ENCODE measurements at regions not wholly inside any gene's neighbourhood (a gene's known extent, or its start where the extent isn't known, plus 50 kb on each side); places are given as distances from the start of the nearest gene placed in this dataset.

DNA sequence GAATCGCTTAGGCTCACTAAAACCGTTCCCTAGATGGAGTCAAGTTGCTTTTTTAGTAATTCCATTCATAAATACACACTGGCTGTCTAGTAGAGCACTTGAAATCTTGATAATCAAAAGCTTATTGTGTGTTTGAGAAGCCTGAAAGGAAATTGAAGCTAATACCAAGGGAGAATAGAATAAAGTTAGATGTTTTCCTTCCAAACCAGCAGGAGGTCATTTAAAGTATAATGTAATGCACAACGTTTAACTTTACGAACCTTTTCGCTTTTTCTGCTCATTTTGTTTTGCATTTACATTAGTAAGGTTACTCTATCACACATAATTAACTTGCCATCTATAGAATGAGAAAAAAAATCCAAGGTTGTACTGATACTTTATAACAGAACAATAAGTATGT lies 440.9 kb downstream of the NKX6-1 start:
- no peak for TF ChIP-seq TARDBP (IDR thresholded peaks at IDR 0.05)
- no peak for TF ChIP-seq FOXK2 (IDR thresholded peaks at IDR 0.05)
- no peak for TF ChIP-seq BHLHE40 (IDR thresholded peaks at IDR 0.05; ENCODE audit: borderline replicate concordance)
- no peak for TF ChIP-seq PKNOX1 (IDR thresholded peaks at IDR 0.05)
- TF ChIP-seq HDGF (IDR thresholded peaks at IDR 0.05; ENCODE audit: borderline replicate concordance): no peak
- no peak for TF ChIP-seq FOXA1 (IDR thresholded peaks at IDR 0.05)
- DNase-seq (ENCODE audit: extremely low spot score): no peak
- ChIA-PET CTCF (no interaction called here), POLR2A (no interaction called here)

- ChIA-PET CTCF (no interaction called here), POLR2A (no interaction called here)
- no peak for DNase-seq (ENCODE audit: extremely low spot score)
- TF ChIP-seq LEF1 (IDR thresholded peaks at IDR 0.05; ENCODE audit: borderline replicate concordance): no peak
- TF ChIP-seq NFRKB (IDR thresholded peaks at IDR 0.05): no peak
- no peak for TF ChIP-seq PKNOX1 (IDR thresholded peaks at IDR 0.05)
- no peak for TF ChIP-seq CTBP1 (IDR thresholded peaks at IDR 0.05; ENCODE audit: borderline replicate concordance)
These were observed 447.5 kb downstream of the NKX6-1 start for GRCh38 chr4:84051639-84052038.

DNA sequence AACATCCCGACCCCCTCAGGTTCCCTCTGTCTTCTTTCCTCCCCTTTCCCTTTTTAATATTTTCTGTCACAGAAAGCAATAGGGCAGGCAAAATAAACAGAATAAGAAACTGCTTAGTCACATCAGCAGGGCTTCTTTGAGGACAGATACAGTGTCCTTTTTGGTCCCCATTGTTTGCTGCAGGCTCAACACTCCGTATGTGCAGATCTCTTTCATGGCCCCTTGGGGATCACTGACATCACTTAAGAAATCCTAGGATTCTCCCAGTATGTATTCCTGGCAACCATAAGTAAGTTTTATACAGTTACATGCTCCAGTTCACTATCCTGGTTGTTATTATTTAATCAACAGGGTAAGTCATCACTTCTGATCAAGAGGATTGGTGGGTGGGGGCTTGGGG lies 448.0 kb downstream of the NKX6-1 start:
- CTCF ChIA-PET: no interaction called here
- POLR2A ChIA-PET: no interaction called here
- TF ChIP-seq NFRKB (IDR thresholded peaks at IDR 0.05) (no peak), BHLHE40 (IDR thresholded peaks at IDR 0.05; ENCODE audit: borderline replicate concordance) (no peak), CTBP1 (IDR thresholded peaks at IDR 0.05; ENCODE audit: borderline replicate concordance) (no peak), HDGF (IDR thresholded peaks at IDR 0.05; ENCODE audit: borderline replicate concordance) (no peak), TARDBP (IDR thresholded peaks at IDR 0.05) (no peak), LEF1 (IDR thresholded peaks at IDR 0.05; ENCODE audit: borderline replicate concordance) (no peak), ZNF384 (IDR thresholded peaks at IDR 0.05) (no peak), FOXM1 (IDR thresholded peaks at IDR 0.05; ENCODE audit: borderline replicate concordance) (no peak), ARNT (IDR thresholded peaks at IDR 0.05) (no peak), SP1 (IDR thresholded peaks at IDR 0.05) (no peak), FOXA1 (IDR thresholded peaks at IDR 0.05) (no peak), FOXK2 (IDR thresholded peaks at IDR 0.05) (no peak), L3MBTL2 (conservative IDR thresholded peaks at IDR 0.05) (no peak), SUZ12 (IDR thresholded peaks at IDR 0.05) (no peak), PKNOX1 (IDR thresholded peaks at IDR 0.05) (no peak)
- DNase-seq (ENCODE audit: extremely low spot score): no peak

DNA sequence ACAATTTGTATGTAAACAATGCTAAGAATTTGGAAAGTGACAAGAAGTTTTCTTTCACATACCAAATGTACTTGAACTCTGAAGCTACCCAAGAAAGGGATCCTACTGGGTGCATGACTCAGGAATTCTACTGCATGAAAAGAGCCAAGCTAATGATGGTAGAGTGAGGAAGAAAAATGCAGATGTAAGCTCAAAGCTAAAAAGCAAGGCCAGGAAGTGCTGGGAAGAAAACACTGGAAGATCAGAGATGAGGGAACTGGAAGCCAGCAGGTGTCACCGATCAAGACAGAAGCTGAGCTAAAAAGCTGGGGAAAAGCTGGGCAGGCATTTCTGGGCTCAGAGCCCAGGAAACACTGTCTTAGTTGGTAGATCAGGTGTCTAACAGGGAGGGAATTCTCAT lies 449.1 kb downstream of the NKX6-1 start:
- TF ChIP-seq ZNF384 (IDR thresholded peaks at IDR 0.05): no peak
- TF ChIP-seq CTBP1 (IDR thresholded peaks at IDR 0.05; ENCODE audit: borderline replicate concordance): no peak
- no peak for TF ChIP-seq L3MBTL2 (conservative IDR thresholded peaks at IDR 0.05)
- TF ChIP-seq FOXA1 (IDR thresholded peaks at IDR 0.05): no peak
- POLR2A ChIA-PET: no interaction called here
- no peak for DNase-seq (ENCODE audit: extremely low spot score)
- CTCF ChIA-PET: no interaction called here

DNA sequence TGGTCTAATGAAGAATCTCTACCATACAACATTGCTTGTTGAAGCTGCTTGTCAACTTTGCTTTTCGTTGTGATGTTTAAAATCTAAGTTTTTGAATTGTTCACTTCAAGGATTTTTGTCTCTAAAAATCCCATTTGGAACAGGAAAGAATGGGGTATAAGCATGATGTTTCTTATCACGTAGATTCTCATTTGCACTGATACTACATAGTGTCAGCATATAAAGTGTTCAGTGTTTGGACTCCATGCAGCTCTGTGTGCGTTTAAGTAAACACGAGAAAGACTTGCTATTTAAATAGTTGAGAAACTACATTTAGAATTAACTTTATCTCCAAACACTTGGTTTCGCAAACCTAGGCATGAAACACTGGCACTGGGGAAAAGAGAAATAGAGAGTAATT lies 452.5 kb downstream of the NKX6-1 start:
- TF ChIP-seq ELF4 (IDR thresholded peaks at IDR 0.05): no peak
- TF ChIP-seq FOXK2 (IDR thresholded peaks at IDR 0.05): no peak
- no peak for TF ChIP-seq FOXM1 (IDR thresholded peaks at IDR 0.05; ENCODE audit: borderline replicate concordance)
- ChIA-PET POLR2A (no interaction called here), CTCF (no interaction called here)
- no peak for DNase-seq (ENCODE audit: extremely low spot score)

GRCh38 chr4:84041426-84041825 lies 457.7 kb downstream of the NKX6-1 start:
- CTCF ChIA-PET: no interaction called here
- POLR2A ChIA-PET: no interaction called here
- no peak for DNase-seq (ENCODE audit: extremely low spot score)
- TF ChIP-seq FOXM1 (IDR thresholded peaks at IDR 0.05; ENCODE audit: borderline replicate concordance) (no peak), L3MBTL2 (conservative IDR thresholded peaks at IDR 0.05) (no peak), ZNF384 (IDR thresholded peaks at IDR 0.05) (no peak), LEF1 (IDR thresholded peaks at IDR 0.05; ENCODE audit: borderline replicate concordance) (no peak), BHLHE40 (IDR thresholded peaks at IDR 0.05; ENCODE audit: borderline replicate concordance) (no peak), FOXK2 (IDR thresholded peaks at IDR 0.05) (no peak), NFRKB (IDR thresholded peaks at IDR 0.05) (no peak), SP1 (IDR thresholded peaks at IDR 0.05) (no peak), ELF4 (IDR thresholded peaks at IDR 0.05) (no peak), PKNOX1 (IDR thresholded peaks at IDR 0.05) (no peak), TARDBP (IDR thresholded peaks at IDR 0.05) (no peak), SUZ12 (IDR thresholded peaks at IDR 0.05) (no peak)

- TF ChIP-seq L3MBTL2 (conservative IDR thresholded peaks at IDR 0.05): no peak
- TF ChIP-seq SP1 (IDR thresholded peaks at IDR 0.05): no peak
- TF ChIP-seq BHLHE40 (IDR thresholded peaks at IDR 0.05; ENCODE audit: borderline replicate concordance): no peak
- no peak for TF ChIP-seq FOXK2 (IDR thresholded peaks at IDR 0.05)
- TF ChIP-seq TARDBP (IDR thresholded peaks at IDR 0.05): no peak
- TF ChIP-seq SUZ12 (IDR thresholded peaks at IDR 0.05): no peak
- TF ChIP-seq ZNF384 (IDR thresholded peaks at IDR 0.05): no peak
- no peak for DNase-seq (ENCODE audit: extremely low spot score)
- POLR2A ChIA-PET: no interaction called here
- CTCF ChIA-PET: no interaction called here
These were observed 463.5 kb downstream of the NKX6-1 start for GRCh38 chr4:84035568-84035967.
